Smooth muscle cell (in vitro differentiated cells): ENCODE measurements at regions not wholly inside any gene's neighbourhood (a gene's known extent, or its start where the extent isn't known, plus 50 kb on each side); places are given as distances from the start of the nearest gene placed in this dataset.

ENCODE experiments used
- DNase-seq: peaks from one replicate; lab custom pipeline; 2025; ENCODE audit not compliant: unreplicated experiment; lab: John Stamatoyannopoulos, UW
- H2AFZ ChIP-seq: fragments of 200-600 bp; sonication (generic); 2 replicates; pipeline ENCODE4 v1.6.0; 2016; ENCODE audit warnings: antibody characterized with exemption, low read depth, mild to moderate bottlenecking
- H3F3A ChIP-seq: fragments of 200-600 bp; sonication (generic); 2 replicates; pipeline ENCODE4 v1.6.0; 2017; ENCODE audit warnings: antibody characterized with exemption, low read depth
- H3K27ac ChIP-seq: fragments of 200-600 bp; sonication (generic); 2 replicates; pipeline ENCODE4 v1.5.1; 2016; ENCODE audit warnings: low read depth, mild to moderate bottlenecking
- H3K27me3 ChIP-seq: fragments of 200-600 bp; sonication (generic); 2 replicates; pipeline ENCODE4 v1.6.1; 2016; ENCODE audit warnings: low read depth, mild to moderate bottlenecking
- H3K36me3 ChIP-seq: fragments of 200-600 bp; sonication (generic); 2 replicates; pipeline ENCODE4 v1.5.1; 2016; ENCODE audit warnings: low read depth
- H3K4me1 ChIP-seq: fragments of 200-600 bp; sonication (generic); 2 replicates; pipeline ENCODE4 v1.5.1; 2016; ENCODE audit warnings: low read depth
- H3K4me2 ChIP-seq: fragments of 200-600 bp; sonication (generic); 2 replicates; pipeline ENCODE4 v1.6.0; 2016; ENCODE audit warnings: mild to moderate bottlenecking
- H3K4me3 ChIP-seq: fragments of 200-600 bp; sonication (generic); 2 replicates; pipeline ENCODE4 v1.5.1; 2016; ENCODE audit warnings: mild to moderate bottlenecking
- H3K79me2 ChIP-seq: fragments of 200-600 bp; sonication (generic); 2 replicates; pipeline ENCODE4 v1.6.0; 2016; ENCODE audit warnings: low read depth, mild to moderate bottlenecking
- H3K9ac ChIP-seq: fragments of 200-600 bp; sonication (generic); 2 replicates; pipeline ENCODE4 v1.6.0; 2016; ENCODE audit warnings: low read depth
- H3K9me3 ChIP-seq: fragments of 200-600 bp; sonication (generic); replicated peaks from 2 replicates; pipeline ENCODE4 v1.5.1; 2016; ENCODE audit warnings: low read depth
- H4K20me1 ChIP-seq: fragments of 200-600 bp; sonication (generic); 2 replicates; pipeline ENCODE4 v1.6.0; 2016; ENCODE audit warnings: low read depth
- WGBS: methylation state at CpG from one replicate; pipeline ENCODE4 v1.1.7; 2016; ENCODE audit warnings: low lambda C conversion rate; 5-methylcytosine and 5-hydroxymethylcytosine counted together
- TF ChIP-seq, protein P1 (sequence below): fragments of 200-600 bp; sonication (generic); IDR thresholded peaks from 2 replicates; pipeline ENCODE4 v1.5.1; 2017; ENCODE audit warnings: borderline replicate concordance, mild to moderate bottlenecking, antibody characterized with exemption; ENCODE audit not compliant: insufficient read depth, poor library complexity, severe bottlenecking

GRCh38 chr3:161946443-161946960 is 449.9 kb downstream of the OTOL1 start:
- H3K79me2 ChIP-seq, result no peaks in the 10 kb centered on the region
- no peak for DNase-seq
- no peaks in the 10 kb centered on the region for H4K20me1 ChIP-seq
- H3K36me3 ChIP-seq, result no peaks in the 10 kb centered on the region
- H3K27me3 ChIP-seq, result no peaks in the 10 kb centered on the region
- H3K9me3 ChIP-seq, result no peaks in the 10 kb centered on the region
- WGBS, result 79% methylated on average over 3 of the region's 3 CpGs
- no peaks in the 10 kb centered on the region for H3F3A ChIP-seq
- no peak overlapping the region for H3K9ac ChIP-seq
- H3K4me2 ChIP-seq, result no peak overlapping the region
- H2AFZ ChIP-seq, result no peak overlapping the region
- H3K27ac ChIP-seq, result no peak overlapping the region
- H3K4me1 ChIP-seq, result no peaks in the 10 kb centered on the region
- H3K4me3 ChIP-seq, result no peak overlapping the region
- TF ChIP-seq, protein P1, sequence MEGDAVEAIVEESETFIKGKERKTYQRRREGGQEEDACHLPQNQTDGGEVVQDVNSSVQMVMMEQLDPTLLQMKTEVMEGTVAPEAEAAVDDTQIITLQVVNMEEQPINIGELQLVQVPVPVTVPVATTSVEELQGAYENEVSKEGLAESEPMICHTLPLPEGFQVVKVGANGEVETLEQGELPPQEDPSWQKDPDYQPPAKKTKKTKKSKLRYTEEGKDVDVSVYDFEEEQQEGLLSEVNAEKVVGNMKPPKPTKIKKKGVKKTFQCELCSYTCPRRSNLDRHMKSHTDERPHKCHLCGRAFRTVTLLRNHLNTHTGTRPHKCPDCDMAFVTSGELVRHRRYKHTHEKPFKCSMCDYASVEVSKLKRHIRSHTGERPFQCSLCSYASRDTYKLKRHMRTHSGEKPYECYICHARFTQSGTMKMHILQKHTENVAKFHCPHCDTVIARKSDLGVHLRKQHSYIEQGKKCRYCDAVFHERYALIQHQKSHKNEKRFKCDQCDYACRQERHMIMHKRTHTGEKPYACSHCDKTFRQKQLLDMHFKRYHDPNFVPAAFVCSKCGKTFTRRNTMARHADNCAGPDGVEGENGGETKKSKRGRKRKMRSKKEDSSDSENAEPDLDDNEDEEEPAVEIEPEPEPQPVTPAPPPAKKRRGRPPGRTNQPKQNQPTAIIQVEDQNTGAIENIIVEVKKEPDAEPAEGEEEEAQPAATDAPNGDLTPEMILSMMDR, result no peak

- H3K4me2 ChIP-seq, result no peak overlapping the region
- WGBS, result 98% methylated on average over 4 of the region's 4 CpGs
- no peaks in the 10 kb centered on the region for H4K20me1 ChIP-seq
- H3K27me3 ChIP-seq, result no peaks in the 10 kb centered on the region
- H2AFZ ChIP-seq, result no peak overlapping the region
- H3K9ac ChIP-seq, result no peak overlapping the region
- no peaks in the 10 kb centered on the region for H3K9me3 ChIP-seq
- no peak overlapping the region for H3K4me3 ChIP-seq
- no peak for DNase-seq
- no peaks in the 10 kb centered on the region for H3K79me2 ChIP-seq
- TF ChIP-seq, protein P1, result no peak
- no peaks in the 10 kb centered on the region for H3F3A ChIP-seq
- no peaks in the 10 kb centered on the region for H3K36me3 ChIP-seq
- no peak overlapping the region for H3K27ac ChIP-seq
- no peaks in the 10 kb centered on the region for H3K4me1 ChIP-seq
Measured at GRCh38 chr3:161950318-161950868, 453.8 kb downstream of the OTOL1 start.

- no peak overlapping the region for H2AFZ ChIP-seq
- TF ChIP-seq, protein P1, result no peak
- no peak overlapping the region for H3K9ac ChIP-seq
- H3K4me3 ChIP-seq, result no peak overlapping the region
- DNase-seq, result no peak
- no peaks in the 10 kb centered on the region for H3K36me3 ChIP-seq
- H3K27me3 ChIP-seq, result no peaks in the 10 kb centered on the region
- H3F3A ChIP-seq, result no peaks in the 10 kb centered on the region
- H3K27ac ChIP-seq, result no peak overlapping the region
- H3K9me3 ChIP-seq, result no peaks in the 10 kb centered on the region
- WGBS, result 68% methylated on average over 2 of the region's 2 CpGs
- no peaks in the 10 kb centered on the region for H4K20me1 ChIP-seq
- no peak overlapping the region for H3K4me2 ChIP-seq
- no peaks in the 10 kb centered on the region for H3K79me2 ChIP-seq
- H3K4me1 ChIP-seq, result no peaks in the 10 kb centered on the region
Measured at GRCh38 chr3:161957467-161957866, 460.9 kb downstream of the OTOL1 start.

DNA sequence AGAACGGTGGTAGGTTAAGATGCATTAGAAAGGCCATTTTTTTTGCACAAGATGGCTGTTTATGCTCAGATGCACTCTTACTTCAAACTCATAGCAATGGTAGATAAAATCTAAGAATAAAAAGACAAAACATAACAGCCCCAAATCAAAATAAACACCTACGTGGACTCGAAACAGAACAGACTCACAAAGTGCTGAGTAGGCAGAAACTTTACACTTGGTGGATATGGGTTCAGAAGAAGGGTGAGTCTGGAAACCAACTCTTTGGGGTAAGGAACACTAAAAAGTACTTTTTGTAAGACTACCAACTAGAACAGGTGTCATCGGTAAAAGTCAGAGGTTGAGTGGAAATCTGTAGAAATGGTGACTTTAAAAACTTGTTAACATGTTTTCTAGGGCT is 468.2 kb downstream of the OTOL1 start:
- Histone ChIP-seq H3K9ac (no peak overlapping the region), H3K27me3 (no peaks in the 10 kb centered on the region), H3K4me1 (no peaks in the 10 kb centered on the region), H3K79me2 (no peaks in the 10 kb centered on the region), H2AFZ (no peak overlapping the region), H3K27ac (no peak overlapping the region), H3K4me2 (no peak overlapping the region), H3F3A (no peaks in the 10 kb centered on the region), H4K20me1 (no peaks in the 10 kb centered on the region), H3K9me3 (no peaks in the 10 kb centered on the region), H3K4me3 (no peak overlapping the region), H3K36me3 (no peaks in the 10 kb centered on the region)
- TF ChIP-seq, protein P1, result no peak
- WGBS, result 94% methylated on average over 4 of the region's 4 CpGs
- DNase-seq, result no peak
